ENCODE measurements at regions not wholly inside any gene's neighbourhood (a gene's known extent, or its start where the extent isn't known, plus 50 kb on each side); places are given as distances from the start of the nearest gene placed in this dataset.

- TF ChIP-seq CTCF (IDR thresholded peaks at IDR 0.05) (no peak), EZH2phosphoT487 (IDR thresholded peaks at IDR 0.05; ENCODE audit: borderline replicate concordance, low read depth) (no peak), SMC3 (IDR thresholded peaks at IDR 0.05; ENCODE audit: low read depth, low read length) (no peak), RAD21 (IDR thresholded peaks at IDR 0.05; ENCODE audit: low read length) (no peak), MAX (IDR thresholded peaks at IDR 0.05; ENCODE audit: low read depth) (no peak), RFX5 (IDR thresholded peaks at IDR 0.05; ENCODE audit: low read length) (no peak), EP300 (IDR thresholded peaks at IDR 0.05; ENCODE audit: borderline replicate concordance in 1 of 2, low read depth in 1 of 2, low read length in 1 of 2) (no peak), FOXM1 (IDR thresholded peaks at IDR 0.05; ENCODE audit: low read depth) (no peak), MXI1 (IDR thresholded peaks at IDR 0.05; ENCODE audit: low read depth, low read length) (no peak), USF2 (IDR thresholded peaks at IDR 0.05; ENCODE audit: borderline replicate concordance, low read depth, low read length) (no peak)
Measured at GRCh38 chr15:39096608-39097205, 484.2 kb upstream of the THBS1 start.

All from SK-N-SH (cell line).